Muscle layer of duodenum (tissue), 2 donors: ENCODE measurements at regions not wholly inside any gene's neighbourhood (a gene's known extent, or its start where the extent isn't known, plus 50 kb on each side); places are given as distances from the start of the nearest gene placed in this dataset.
"Not testable (repeated sequence)": the region's sequence is repeated elsewhere in the genome, so short reads cannot be mapped to it uniquely, and the experiment has no call there.

Source experiments
- H3K27ac ChIP-seq: one replicate; pipeline ENCODE4 v1.7.0; 2013; ENCODE audit warnings: mild to moderate bottlenecking, low read length
- H3K27me3 ChIP-seq: one replicate; pipeline ENCODE4 v1.7.0; 2013; ENCODE audit warnings: low read depth, mild to moderate bottlenecking, control low read depth, low read length
- H3K36me3 ChIP-seq, 2 donors: one replicate each; pipeline ENCODE4 v1.7.0; 2013; ENCODE audit warnings: low read length in 2 of 2, control low read depth in 1 of 2, mild to moderate bottlenecking in 1 of 2; ENCODE audit not compliant: insufficient read depth in 2 of 2, control insufficient read depth in 1 of 2
- H3K4me1 ChIP-seq, 2 donors: one replicate each; pipeline ENCODE4 v1.7.0; 2013; ENCODE audit warnings: low read length in 2 of 2, mild to moderate bottlenecking in 2 of 2, control low read depth in 1 of 2, moderate library complexity in 1 of 2; ENCODE audit not compliant: insufficient read depth in 2 of 2, control insufficient read depth in 1 of 2
- H3K4me3 ChIP-seq, 2 donors: one replicate each; pipeline ENCODE4 v1.7.0; 2013; ENCODE audit warnings: low read length in 2 of 2, low read depth in 1 of 2, mild to moderate bottlenecking in 1 of 2
- H3K9me3 ChIP-seq, 2 donors: one replicate each; pipeline ENCODE4 v1.7.0; 2013; ENCODE audit warnings: low read length in 2 of 2, control low read depth in 1 of 2, mild to moderate bottlenecking in 1 of 2; ENCODE audit not compliant: control insufficient read depth in 1 of 2
- donor health status: healthy.

- Histone ChIP-seq H3K9me3 (no peaks in the 10 kb centered on the region), H3K36me3 (no peaks in the 10 kb centered on the region), H3K27me3 (no peaks in the 10 kb centered on the region), H3K27ac (no peak overlapping the region), H3K4me1 (no peaks in the 10 kb centered on the region), H3K4me3 (no peak overlapping the region)
These were observed 366.7 kb upstream of the PKN2 start for GRCh38 chr1:88317396-88317795.

GRCh38 chr1:88318740-88319139 is 365.3 kb upstream of the PKN2 start:
- Histone ChIP-seq H3K36me3 (no peaks in the 10 kb centered on the region), H3K9me3 (no peaks in the 10 kb centered on the region), H3K4me1 (no peaks in the 10 kb centered on the region), H3K4me3 (no peak overlapping the region), H3K27me3 (no peaks in the 10 kb centered on the region), H3K27ac (no peak overlapping the region)

- no peaks in the 10 kb centered on the region for H3K9me3 ChIP-seq
- no peaks in the 10 kb centered on the region for H3K4me1 ChIP-seq
- no peak overlapping the region for H3K27ac ChIP-seq
- no peaks in the 10 kb centered on the region for H3K36me3 ChIP-seq
- H3K27me3 ChIP-seq = no peaks in the 10 kb centered on the region
- no peak overlapping the region for H3K4me3 ChIP-seq
These were observed 363.8 kb upstream of the PKN2 start for GRCh38 chr1:88320291-88320690.

GRCh38 chr1:88321706-88322105 is 362.4 kb upstream of the PKN2 start:
- Histone ChIP-seq H3K27me3 (no peaks in the 10 kb centered on the region), H3K4me3 (no peak overlapping the region), H3K4me1 (no peaks in the 10 kb centered on the region), H3K27ac (no peak overlapping the region), H3K36me3 (no peaks in the 10 kb centered on the region), H3K9me3 (no peaks in the 10 kb centered on the region)

GRCh38 chr1:88324899-88325298 is 359.2 kb upstream of the PKN2 start:
- Histone ChIP-seq H3K4me3 (no peak overlapping the region), H3K4me1 (no peaks in the 10 kb centered on the region), H3K9me3 (no peaks in the 10 kb centered on the region), H3K36me3 (no peaks in the 10 kb centered on the region), H3K27ac (no peak overlapping the region), H3K27me3 (no peaks in the 10 kb centered on the region)

GRCh38 chr1:88327391-88328267 is 356.4 kb upstream of the PKN2 start:
- H3K27me3 ChIP-seq = no peaks in the 10 kb centered on the region
- no peaks in the 10 kb centered on the region for H3K36me3 ChIP-seq
- no peak overlapping the region for H3K4me3 ChIP-seq
- no peaks in the 10 kb centered on the region for H3K9me3 ChIP-seq
- H3K4me1 ChIP-seq = no peaks in the 10 kb centered on the region
- no peak overlapping the region for H3K27ac ChIP-seq

GRCh38 chr1:88330201-88330600 is 353.9 kb upstream of the PKN2 start:
- Histone ChIP-seq H3K4me3 (no peak overlapping the region), H3K27me3 (no peaks in the 10 kb centered on the region), H3K9me3 (no peaks in the 10 kb centered on the region), H3K36me3 (no peaks in the 10 kb centered on the region), H3K4me1 (no peaks in the 10 kb centered on the region), H3K27ac (no peak overlapping the region)

- H3K4me3 ChIP-seq = no peak overlapping the region
- H3K9me3 ChIP-seq = no peaks in the 10 kb centered on the region
- no peaks in the 10 kb centered on the region for H3K36me3 ChIP-seq
- no peak overlapping the region for H3K27ac ChIP-seq
- no peaks in the 10 kb centered on the region for H3K27me3 ChIP-seq
- no peaks in the 10 kb centered on the region for H3K4me1 ChIP-seq
These were observed 350.9 kb upstream of the PKN2 start for GRCh38 chr1:88333086-88333695.

- Histone ChIP-seq H3K9me3 (no peaks in the 10 kb centered on the region), H3K27ac (no peak overlapping the region), H3K4me1 (no peaks in the 10 kb centered on the region), H3K36me3 (no peaks in the 10 kb centered on the region), H3K4me3 (no peak overlapping the region), H3K27me3 (no peaks in the 10 kb centered on the region)
These were observed 342.6 kb upstream of the PKN2 start for GRCh38 chr1:88341447-88341846.

GRCh38 chr1:88342081-88342480 is 342.0 kb upstream of the PKN2 start:
- not testable (repeated sequence) for H3K4me3 ChIP-seq, H3K36me3 ChIP-seq, H3K9me3 ChIP-seq, H3K27me3 ChIP-seq, H3K27ac ChIP-seq, H3K4me1 ChIP-seq

GRCh38 chr1:88350648-88351047 is 333.4 kb upstream of the PKN2 start:
- Histone ChIP-seq H3K27ac (no peak overlapping the region), H3K4me3 (no peak overlapping the region), H3K36me3 (no peaks in the 10 kb centered on the region), H3K9me3 (no peaks in the 10 kb centered on the region), H3K27me3 (no peaks in the 10 kb centered on the region), H3K4me1 (no peaks in the 10 kb centered on the region)

- Histone ChIP-seq H3K36me3 (no peaks in the 10 kb centered on the region), H3K9me3 (no peaks in the 10 kb centered on the region), H3K4me3 (no peak overlapping the region), H3K27ac (no peak overlapping the region), H3K4me1 (no peaks in the 10 kb centered on the region), H3K27me3 (no peaks in the 10 kb centered on the region)
These were observed 332.1 kb upstream of the PKN2 start for GRCh38 chr1:88351960-88352359.
